K562 (cell line): ENCODE measurements at regions not wholly inside any gene's neighbourhood (a gene's known extent, or its start where the extent isn't known, plus 50 kb on each side); places are given as distances from the start of the nearest gene placed in this dataset.

Experiments used
- ATAC-seq: fragments of 200-7000 bp; cut with Tn5 transposase; 3 replicates; pipeline ENCODE4 v1.9.1; 2020; ENCODE audit warnings: moderate library complexity
- BruUV-seq: library from RNA; stranded (reverse); fragments of 400-500 nt; replicated peaks from 2 replicates; lab custom pipeline; 2021; lab: Mats Ljungman, UMichigan
- CTCF ChIA-PET: fragments of 300-600 bp; formaldehyde crosslinking; extraction: SDS; loops from one replicate; lab custom pipeline; 2021; ENCODE audit warnings: low intra/inter-chr PET ratio; lab: Yijun Ruan, JAX
- POLR2A ChIA-PET: fragments of 300-600, 350-650 bp; sonication (Branson Sonifier 250); formaldehyde crosslinking; extraction: SDS; loops from one replicate; lab custom pipeline; 2021; ENCODE audit warnings: antibody characterized with exemption, inconsistent platforms; lab: Yijun Ruan, JAX
- DNase-seq, 4 experiments: peaks; one replicate each; pipeline versions ENCODE4 v3.0.0 to v3.0.0-alpha.2; 2011 to 2018; ENCODE audit warnings: low spot score in 3 of 4, mixed read lengths in 3 of 4; ENCODE audit errors: extremely low read depth in 1 of 4
- FAIRE-seq: peaks from 2 replicates; lab custom pipeline; 2011; peaks lifted over from hg19 to GRCh38; lab: Jason Lieb, UNC
- H2AFZ ChIP-seq: 2 replicates; pipeline ENCODE4 v1.6.0; 2011; ENCODE audit warnings: low read depth, low read length, control low read depth, inconsistent platforms
- H3K27ac ChIP-seq: fragments of 200-600 bp; 3 replicates; pipeline ENCODE4 v1.8.0; 2011; ENCODE audit warnings: low read depth, mild to moderate bottlenecking, control low read depth, inconsistent platforms, low read length, moderate library complexity, mixed read lengths; ENCODE audit errors: extremely low read depth
- H3K27me3 ChIP-seq, 2 experiments: fragments of 300-600 bp in 1 of 2; 2 replicates in 1 of 2; 3 replicates in 1 of 2; pipeline versions ENCODE4 v1.6.0 to v1.8.0; 2011; ENCODE audit warnings: inconsistent platforms in 2 of 2, low read length in 2 of 2, mild to moderate bottlenecking in 1 of 2, mixed read lengths in 1 of 2, moderate library complexity in 1 of 2; ENCODE audit not compliant: control insufficient read depth in 2 of 2, insufficient read depth in 2 of 2
- H3K36me3 ChIP-seq: fragments of 300-600 bp; 3 replicates; pipeline ENCODE4 v1.8.0; 2011; ENCODE audit warnings: mild to moderate bottlenecking, low read length, inconsistent platforms; ENCODE audit not compliant: control insufficient read depth, insufficient read depth
- H3K4me1 ChIP-seq, 2 experiments: fragments of 200-600 bp in 1 of 2; replicated peaks in 1 of 2; 2 replicates in 1 of 2; 3 replicates in 1 of 2; pipeline versions ENCODE4 v1.5.1 to v1.8.0; 2011; ENCODE audit warnings: inconsistent platforms in 2 of 2, low read length in 2 of 2, mild to moderate bottlenecking in 1 of 2, mixed read lengths in 1 of 2, moderate library complexity in 1 of 2; ENCODE audit not compliant: control insufficient read depth in 2 of 2, insufficient read depth in 2 of 2
- H3K4me2 ChIP-seq: 2 replicates; pipeline ENCODE4 v1.6.1; 2011; ENCODE audit warnings: low read length, control low read depth, inconsistent platforms, mixed read lengths; ENCODE audit not compliant: insufficient read depth
- H3K4me3 ChIP-seq: fragments of 200-600 bp; sonication (generic), shearing (Covaris generic); 2 replicates; pipeline ENCODE4 v1.5.1; 2016; ENCODE audit warnings: control low read depth, inconsistent platforms
- H3K79me2 ChIP-seq: fragments of 200-600 bp; 3 replicates; pipeline ENCODE4 v1.8.0; 2011; ENCODE audit warnings: low read length, inconsistent platforms; ENCODE audit not compliant: control insufficient read depth, insufficient read depth
- H3K9ac ChIP-seq, 2 experiments: 2 replicates each; pipeline versions ENCODE4 v1.6.0 to v1.6.1; 2011; ENCODE audit warnings: low read depth in 2 of 2, low read length in 2 of 2, control low read depth in 1 of 2, inconsistent platforms in 1 of 2, mild to moderate bottlenecking in 1 of 2, mixed read lengths in 1 of 2; ENCODE audit not compliant: insufficient read depth in 1 of 2
- H3K9me1 ChIP-seq: one replicate; pipeline ENCODE4 v1.6.0; 2011; ENCODE audit warnings: inconsistent platforms, mild to moderate bottlenecking, low read length, moderate library complexity; ENCODE audit not compliant: control insufficient read depth, insufficient read depth
- H3K9me3 ChIP-seq: replicated peaks from 2 replicates; pipeline ENCODE4 v1.5.1; 2011; ENCODE audit warnings: low read depth, low read length, inconsistent platforms; ENCODE audit not compliant: control insufficient read depth, insufficient read depth
- H4K20me1 ChIP-seq: replicated peaks from 2 replicates; pipeline ENCODE4 v1.6.1; 2011; ENCODE audit warnings: low read length, inconsistent platforms, mixed read lengths; ENCODE audit not compliant: control insufficient read depth, insufficient read depth
- GABPA ChIP-seq: fragments of 200-800 bp; sonication (Bioruptor generic); conservative IDR thresholded peaks from 2 replicates; pipeline ENCODE4 v1.6.1; 2016; ENCODE audit warnings: low read depth, missing genetic modification characterization, missing compliant biosample characterization
- GABPB2 ChIP-seq: fragments of 250-450 bp; sonication (Bioruptor Pico); conservative IDR thresholded peaks from 2 replicates; pipeline ENCODE4 v1.5.1; 2021; ENCODE audit warnings: mild to moderate bottlenecking
- GMEB1 ChIP-seq: fragments of 250-450 bp; sonication (Bioruptor Pico); IDR thresholded peaks from 2 replicates; pipeline ENCODE4 v1.4.0; 2020; ENCODE audit warnings: mild to moderate bottlenecking
- KDM2B ChIP-seq: fragments of 250-450 bp; sonication (Bioruptor Pico); IDR thresholded peaks from 2 replicates; pipeline ENCODE4 v1.8.0; 2021; ENCODE audit warnings: mild to moderate bottlenecking, moderate library complexity
- MCM3 ChIP-seq: fragments of 450-650 bp; IDR thresholded peaks from 2 replicates; pipeline ENCODE4 v1.6.1; 2016
- NCOA2 ChIP-seq, 2 experiments: fragments of 450-650 bp; IDR thresholded peaks; 2 replicates each; pipeline ENCODE4 v1.6.1; 2018; ENCODE audit warnings: mild to moderate bottlenecking in 2 of 2, moderate library complexity in 1 of 2; ENCODE audit not compliant: partially characterized antibody in 2 of 2
- NFE2L1 ChIP-seq: fragments of 450-650 bp; IDR thresholded peaks from 2 replicates; pipeline ENCODE4 v1.6.1; 2016; ENCODE audit warnings: missing genetic modification characterization, low read depth, mild to moderate bottlenecking, missing compliant biosample characterization, moderate library complexity, borderline replicate concordance
- PHB ChIP-seq: fragments of 250-450 bp; sonication (Bioruptor Pico); IDR thresholded peaks from 2 replicates; pipeline ENCODE4 v1.5.0; 2021
- ZKSCAN3 ChIP-seq: fragments of 250-450 bp; sonication (Bioruptor Pico); IDR thresholded peaks from 2 replicates; pipeline ENCODE4 v1.4.0; 2020
- ZNF609 ChIP-seq: sonication (generic); formaldehyde crosslinking; IDR thresholded peaks from 2 replicates; pipeline ENCODE4 v1.8.1; 2023; ENCODE audit warnings: missing genetic modification reagents, mild to moderate bottlenecking, borderline replicate concordance
- ZSCAN29 ChIP-seq: fragments of 450-650 bp; IDR thresholded peaks from 2 replicates; pipeline ENCODE4 v1.6.1; 2017
- WGBS: fragments of 100-300 bp; shearing (Covaris generic); methylation state at CpG from one replicate; pipeline ENCODE4 v1.1.6; 2016; ENCODE audit warnings: low coverage, mixed read lengths; ENCODE audit not compliant: insufficient coverage; ENCODE audit errors: missing lambda C conversion rate; 5-methylcytosine and 5-hydroxymethylcytosine counted together
- in situ Hi-C: fragments of 300-500 bp; cut with MboI; formaldehyde crosslinking; loops from 4 replicates; pipeline ENCODE4 v1.15.0; 2018; ENCODE audit warnings: inconsistent platforms, mixed read lengths
- intact Hi-C: fragments of 100-400 bp; cut with micrococcal nuclease; formaldehyde crosslinking; loops from 2 replicates; pipeline ENCODE4 v1.14.2; 2022
- TF ChIP-seq, protein P1 (sequence below): fragments of 450-650 bp; formaldehyde crosslinking; IDR thresholded peaks from 2 replicates; pipeline ENCODE4 v1.4.0; 2022; ENCODE audit warnings: mild to moderate bottlenecking, moderate library complexity

GRCh38 chr2:60247471-60247870, 306.0 kb downstream of the BCL11A start:
- no peak overlapping the region for H2AFZ ChIP-seq
- no peak overlapping the region for H3K27ac ChIP-seq
- no peak for DNase-seq
- no TSS peak for BruUV-seq
- no peak overlapping the region for H3K4me3 ChIP-seq
- no peaks in the 10 kb centered on the region for H4K20me1 ChIP-seq
- intact Hi-C loops (no loop called here), in situ Hi-C loops (no loop called here)
- H3K9ac ChIP-seq, result no peak overlapping the region
- WGBS, result 1% methylated on average over 9 of the region's 9 CpGs
- ChIA-PET POLR2A (no interaction called here), CTCF (no interaction called here)
- FAIRE-seq, result no peak
- no peaks in the 10 kb centered on the region for H3K9me1 ChIP-seq
- H3K4me2 ChIP-seq, result no peak overlapping the region
- H3K79me2 ChIP-seq, result no peaks in the 10 kb centered on the region
- ATAC-seq, result no peak
- H3K36me3 ChIP-seq, result no peaks in the 10 kb centered on the region
- no peaks in the 10 kb centered on the region for H3K9me3 ChIP-seq
- H3K27me3 ChIP-seq, result no peaks in the 10 kb centered on the region
- H3K4me1 ChIP-seq, result no peaks in the 10 kb centered on the region
- TF ChIP-seq GABPB2 (CRISPR knock-in tag) (no peak), ZSCAN29 (no peak), ZKSCAN3 (CRISPR knock-in tag) (no peak), NFE2L1 (tag) (no peak), NCOA2 (IDR thresholded peaks at IDR 0.05; ENCODE audit: partially characterized antibody in 2 of 2) (no peak), GMEB1 (CRISPR knock-in tag) (no peak), KDM2B (no peak), ZNF609 (CRISPR knock-in tag) (no peak), PHB (no peak), GABPA (tag) (no peak), MCM3 (no peak)
- TF ChIP-seq, protein P1, sequence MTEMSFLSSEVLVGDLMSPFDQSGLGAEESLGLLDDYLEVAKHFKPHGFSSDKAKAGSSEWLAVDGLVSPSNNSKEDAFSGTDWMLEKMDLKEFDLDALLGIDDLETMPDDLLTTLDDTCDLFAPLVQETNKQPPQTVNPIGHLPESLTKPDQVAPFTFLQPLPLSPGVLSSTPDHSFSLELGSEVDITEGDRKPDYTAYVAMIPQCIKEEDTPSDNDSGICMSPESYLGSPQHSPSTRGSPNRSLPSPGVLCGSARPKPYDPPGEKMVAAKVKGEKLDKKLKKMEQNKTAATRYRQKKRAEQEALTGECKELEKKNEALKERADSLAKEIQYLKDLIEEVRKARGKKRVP (CRISPR knock-in tag), result no peak
